ENCODE measurements at regions not wholly inside any gene's neighbourhood (a gene's known extent, or its start where the extent isn't known, plus 50 kb on each side); places are given as distances from the start of the nearest gene placed in this dataset.

DNA sequence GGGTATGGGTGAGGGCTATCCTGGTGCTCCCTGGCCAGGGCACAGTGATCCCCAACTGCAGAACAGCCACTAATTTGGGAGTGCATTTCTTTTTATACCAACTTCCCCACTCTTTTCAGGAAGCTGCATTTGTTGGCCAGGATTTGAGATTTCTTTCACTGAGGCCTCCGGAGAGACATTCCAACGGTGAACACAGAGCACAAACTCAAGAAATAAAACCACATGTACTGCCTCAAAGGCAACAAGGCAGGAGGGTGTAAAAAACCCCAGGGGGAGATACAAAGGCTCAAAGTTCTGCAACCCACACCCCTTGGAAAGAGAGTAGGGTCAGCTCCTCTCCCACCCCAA lies 65.3 kb downstream of the CPN2 start:
- intact Hi-C loops (cut with DNase I) = no loop called here
- no peak for TF ChIP-seq CTCF (IDR thresholded peaks at IDR 0.05)

DNA sequence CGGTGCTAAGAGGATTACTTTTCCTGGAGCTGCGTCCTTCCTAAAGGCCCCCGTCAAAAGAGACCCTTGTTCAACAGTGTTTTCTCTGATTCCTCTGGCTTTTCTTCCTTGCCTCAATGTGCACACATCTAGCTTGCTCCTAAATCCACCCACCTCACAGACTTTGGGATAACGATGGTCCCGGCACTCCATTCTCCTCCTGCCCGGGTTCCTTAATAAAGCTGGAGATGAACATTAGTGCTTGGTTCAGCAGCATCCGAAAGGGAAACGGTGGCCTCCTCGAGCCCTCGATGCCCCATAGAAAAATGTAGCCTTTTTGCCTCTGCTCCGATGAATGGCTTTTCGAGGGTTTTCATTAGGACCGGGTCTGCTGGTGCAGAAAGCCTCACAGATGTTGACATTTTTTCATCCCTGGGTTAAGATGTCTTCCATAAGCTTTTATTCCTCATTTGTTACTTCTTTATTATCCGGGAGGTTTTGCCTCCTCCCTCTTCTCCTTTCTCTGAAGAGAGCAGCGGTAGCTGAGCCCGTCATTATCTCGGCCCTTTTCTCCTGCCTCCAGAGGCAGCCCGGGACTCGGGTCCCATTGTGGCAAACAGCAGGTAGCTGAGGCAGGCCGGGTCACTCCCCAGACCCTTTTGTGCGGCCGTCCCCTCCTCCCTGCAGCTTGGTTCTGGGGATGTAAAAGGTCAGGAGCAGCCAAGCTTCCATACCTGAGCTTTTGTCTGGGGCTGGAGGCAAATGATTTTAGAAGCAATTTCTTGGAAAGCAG lies 64.6 kb downstream of the CPN2 start:
- Histone ChIP-seq H3K4me1 (no peaks in the 10 kb centered on the region), H3K9me3 (no peaks in the 10 kb centered on the region), H3K27ac (no peak overlapping the region), H3K36me3 (no peaks in the 10 kb centered on the region), H3K9ac (ENCODE audit: low read depth in 2 of 2, low read length in 2 of 2) (no peak overlapping the region), H3K4me3 (no peak overlapping the region), H3K27me3 (no peaks in the 10 kb centered on the region)
- DNase-seq = no peak
- TF ChIP-seq CTCF (IDR thresholded peaks at IDR 0.05) = no peak
- intact Hi-C loops (cut with DNase I) = no loop called here

More for the DNA sequence above, 65.3 kb downstream of the CPN2 start:
- DNase-seq = no peak
- no peaks in the 10 kb centered on the region for H3K36me3 ChIP-seq
- H3K4me3 ChIP-seq = no peak overlapping the region
- H3K9ac ChIP-seq (ENCODE audit: low read depth in 2 of 2, low read length in 2 of 2) = no peak overlapping the region
- no peak overlapping the region for H3K27ac ChIP-seq
- no peaks in the 10 kb centered on the region for H3K27me3 ChIP-seq
- H3K9me3 ChIP-seq = no peaks in the 10 kb centered on the region
- H3K4me1 ChIP-seq = no peaks in the 10 kb centered on the region

- Histone ChIP-seq H3K9ac (ENCODE audit: low read depth in 2 of 2, low read length in 2 of 2) (no peak overlapping the region), H3K27me3 (no peaks in the 10 kb centered on the region), H3K9me3 (no peaks in the 10 kb centered on the region), H3K27ac (no peak overlapping the region), H3K4me1 (no peaks in the 10 kb centered on the region), H3K36me3 (no peaks in the 10 kb centered on the region), H3K4me3 (no peak overlapping the region)
- no peak for TF ChIP-seq CTCF (IDR thresholded peaks at IDR 0.05)
- DNase-seq = no peak
- intact Hi-C loops (cut with DNase I) = no loop called here
Observed at GRCh38 chr3:194287374-194287773, 63.8 kb downstream of the CPN2 start.

- no peak for TF ChIP-seq CTCF (IDR thresholded peaks at IDR 0.05)
- no peaks in the 10 kb centered on the region for H3K36me3 ChIP-seq
- no peak overlapping the region for H3K9ac ChIP-seq (ENCODE audit: low read depth in 2 of 2, low read length in 2 of 2)
- no peaks in the 10 kb centered on the region for H3K27me3 ChIP-seq
- H3K27ac ChIP-seq = no peak overlapping the region
- H3K4me3 ChIP-seq = no peak overlapping the region
- no peak for DNase-seq
- intact Hi-C loops (cut with DNase I) = no loop called here
- no peaks in the 10 kb centered on the region for H3K4me1 ChIP-seq
- H3K9me3 ChIP-seq = no peaks in the 10 kb centered on the region
Observed at GRCh38 chr3:194287977-194288706, 63.0 kb downstream of the CPN2 start.
